Liver (tissue), 8 donors: ENCODE measurements at regions not wholly inside any gene's neighbourhood (a gene's known extent, or its start where the extent isn't known, plus 50 kb on each side); places are given as distances from the start of the nearest gene placed in this dataset.
A peak's percentile ranks its signal among the peaks of the same experiment; 100 is the strongest.
"Not testable (repeated sequence)": the region's sequence is repeated elsewhere in the genome, so short reads cannot be mapped to it uniquely, and the experiment has no call there.

Source experiments
- DNase-seq: peaks from one replicate; pipeline ENCODE4 v3.0.0-alpha.2; 2017; ENCODE audit warnings: low spot score
- H3K27ac ChIP-seq, 2 donors: one replicate each; pipeline ENCODE4 v1.7.0; 2013; ENCODE audit warnings: inconsistent platforms in 2 of 2, low read length in 2 of 2, control low read depth in 1 of 2, low read depth in 1 of 2, mild to moderate bottlenecking in 1 of 2
- H3K27me3 ChIP-seq, 4 donors: one replicate each; pipeline versions ENCODE4 v1.6.1 to v1.7.0; 2013; ENCODE audit warnings: low read length in 3 of 4, inconsistent platforms in 1 of 4, mild to moderate bottlenecking in 1 of 4, moderate library complexity in 1 of 4; ENCODE audit not compliant: control insufficient read depth in 4 of 4, insufficient read depth in 4 of 4
- H3K36me3 ChIP-seq, 4 donors: one replicate each; pipeline versions ENCODE4 v1.6.1 to v1.7.0; 2013; ENCODE audit warnings: low read length in 3 of 4, mild to moderate bottlenecking in 3 of 4, low read depth in 1 of 4, moderate library complexity in 1 of 4; ENCODE audit not compliant: control insufficient read depth in 4 of 4, insufficient read depth in 3 of 4
- H3K4me1 ChIP-seq, 4 donors: one replicate each; pipeline versions ENCODE4 v1.6.1 to v1.7.0; 2013; ENCODE audit warnings: low read length in 3 of 4, mild to moderate bottlenecking in 3 of 4, moderate library complexity in 1 of 4; ENCODE audit not compliant: control insufficient read depth in 4 of 4, insufficient read depth in 4 of 4
- H3K4me3 ChIP-seq, 3 donors: one replicate each; pipeline versions ENCODE4 v1.6.1 to v1.7.0; 2013; ENCODE audit warnings: low read length in 3 of 3, control low read depth in 1 of 3, low read depth in 1 of 3, mild to moderate bottlenecking in 1 of 3
- H3K9ac ChIP-seq, 2 donors: one replicate each; pipeline ENCODE4 v1.7.0; 2013; ENCODE audit warnings: low read length in 2 of 2, mild to moderate bottlenecking in 2 of 2, moderate library complexity in 2 of 2, control low read depth in 1 of 2, low read depth in 1 of 2
- H3K9me3 ChIP-seq, 4 donors: one replicate each; pipeline versions ENCODE4 v1.6.1 to v1.7.0; 2013; ENCODE audit warnings: low read length in 3 of 4; ENCODE audit not compliant: control insufficient read depth in 4 of 4
- ATF3 ChIP-seq: IDR thresholded peaks from 2 replicates; pipeline ENCODE4 v1.6.1; 2016; ENCODE audit warnings: antibody characterized with exemption
- CTCF ChIP-seq: fragments of 150-350 bp; IDR thresholded peaks from 2 replicates; pipeline ENCODE4 v1.5.1; 2017; ENCODE audit warnings: improper control_type of control experiment, low read depth, low read length; ENCODE audit not compliant: missing input control
- EGR1 ChIP-seq, 2 donors: IDR thresholded peaks; 2 replicates each; pipeline ENCODE4 v1.6.1; 2016 to 2018; ENCODE audit warnings: antibody characterized with exemption in 2 of 2, low read depth in 2 of 2
- FOXA1 ChIP-seq: IDR thresholded peaks from 2 replicates; pipeline ENCODE4 v1.6.1; 2016; ENCODE audit warnings: antibody characterized with exemption
- FOXA2 ChIP-seq: IDR thresholded peaks from 2 replicates; pipeline ENCODE4 v1.6.1; 2016; ENCODE audit warnings: antibody characterized with exemption
- GABPA ChIP-seq, 2 donors: IDR thresholded peaks in 1 of 2; conservative IDR thresholded peaks in 1 of 2; 2 replicates each; pipeline ENCODE4 v1.6.1; 2016; ENCODE audit warnings: antibody characterized with exemption in 2 of 2, mild to moderate bottlenecking in 1 of 2, moderate library complexity in 1 of 2
- HNF4A ChIP-seq, 2 donors: conservative IDR thresholded peaks; 2 replicates each; pipeline ENCODE4 v1.6.1; 2016; ENCODE audit warnings: antibody characterized with exemption in 2 of 2, mild to moderate bottlenecking in 2 of 2
- HNF4G ChIP-seq: IDR thresholded peaks from 2 replicates; pipeline ENCODE4 v1.6.1; 2016; ENCODE audit warnings: antibody characterized with exemption
- JUND ChIP-seq, 2 donors: IDR thresholded peaks; 2 replicates each; pipeline ENCODE4 v1.6.1; 2016; ENCODE audit warnings: antibody characterized with exemption in 2 of 2
- MAX ChIP-seq: IDR thresholded peaks from 2 replicates; pipeline ENCODE4 v1.6.1; 2016; ENCODE audit warnings: antibody characterized with exemption
- NR2F2 ChIP-seq: IDR thresholded peaks from 2 replicates; pipeline ENCODE4 v1.6.1; 2016; ENCODE audit warnings: antibody characterized with exemption
- RAD21 ChIP-seq, 2 donors: IDR thresholded peaks; 2 replicates each; pipeline ENCODE4 v1.6.1; 2016; ENCODE audit warnings: antibody characterized with exemption in 2 of 2, mild to moderate bottlenecking in 2 of 2
- REST ChIP-seq: IDR thresholded peaks from 2 replicates; pipeline ENCODE4 v1.6.1; 2016; ENCODE audit warnings: antibody characterized with exemption, mild to moderate bottlenecking
- RXRA ChIP-seq, 2 donors: IDR thresholded peaks; 2 replicates each; pipeline ENCODE4 v1.6.1; 2017 to 2018; ENCODE audit warnings: antibody characterized with exemption in 2 of 2, mild to moderate bottlenecking in 1 of 2
- SP1 ChIP-seq: IDR thresholded peaks from 2 replicates; pipeline ENCODE4 v1.6.1; 2018; ENCODE audit warnings: antibody characterized with exemption, mild to moderate bottlenecking
- TAF1 ChIP-seq: conservative IDR thresholded peaks from 2 replicates; pipeline ENCODE4 v1.6.1; 2016; ENCODE audit warnings: antibody characterized with exemption, mild to moderate bottlenecking
- YY1 ChIP-seq: IDR thresholded peaks from 2 replicates; pipeline ENCODE4 v1.6.1; 2016; ENCODE audit warnings: antibody characterized with exemption, mild to moderate bottlenecking
- ZBTB33 ChIP-seq: IDR thresholded peaks from 2 replicates; pipeline ENCODE4 v1.6.1; 2016; ENCODE audit warnings: antibody characterized with exemption
- WGBS: extraction: QIAGEN DNeasy Blood & Tissue Kit; methylation state at CpG from one replicate; pipeline ENCODE4 v1.1.7; 2013; 5-methylcytosine and 5-hydroxymethylcytosine counted together
- donor health status: healthy.
- donor health status: healthy.
- donor health status: healthy.
- donor health status: healthy.
- donor health status: healthy.

- Histone ChIP-seq H3K9ac (no peak overlapping the region), H3K9me3 (no peaks in the 10 kb centered on the region), H3K4me3 (no peak overlapping the region), H3K36me3 (no peaks in the 10 kb centered on the region), H3K4me1 (peaks cover 0 to 16% (median 13%) of the 10 kb centered on the region in 4 donors), H3K27me3 (no peaks in the 10 kb centered on the region), H3K27ac (no peak overlapping the region)
- no peak for DNase-seq
- 27% methylated on average over 3 of the region's 3 CpGs for WGBS
- TF ChIP-seq ZBTB33 = no peak
- TF ChIP-seq TAF1 = no peak
- TF ChIP-seq HNF4G = no peak
- TF ChIP-seq MAX = no peak
- no peak for TF ChIP-seq FOXA1
- no peak for TF ChIP-seq EGR1 (IDR thresholded peaks at IDR 0.05; ENCODE audit: low read depth in 2 of 2)
- TF ChIP-seq GABPA (IDR thresholded peaks at IDR 0.05 in 1 of 2, conservative IDR thresholded peaks at IDR 0.05 in 1 of 2) = no peak
- TF ChIP-seq FOXA2 = no peak
- TF ChIP-seq SP1 = no peak
- TF ChIP-seq NR2F2 = no peak
- no peak for TF ChIP-seq ATF3
- TF ChIP-seq RXRA (IDR thresholded peaks at IDR 0.05) = peak in 1 of 2 donors; percentile 17
- TF ChIP-seq JUND (IDR thresholded peaks at IDR 0.05) = no peak
- no peak for TF ChIP-seq REST
- peak in 1 of 2 donors; percentile 23 for TF ChIP-seq HNF4A (conservative IDR thresholded peaks at IDR 0.05)
- peak; percentile 72 to 83 for TF ChIP-seq RAD21 (IDR thresholded peaks at IDR 0.05)
- no peak for TF ChIP-seq YY1
- peak; percentile 48 for TF ChIP-seq CTCF
These were observed 53.1 kb upstream of the COBL start for GRCh38 chr7:51369746-51370145.

GRCh38 chr7:51369228-51369627, 52.6 kb upstream of the COBL start:
- H3K9me3 ChIP-seq, H3K27me3 ChIP-seq, DNase-seq, H3K9ac ChIP-seq, H3K27ac ChIP-seq, H3K36me3 ChIP-seq, H3K4me3 ChIP-seq: not testable (repeated sequence)
- peaks cover 0 to 16% (median 13%) of the 10 kb centered on the region in 4 donors for H3K4me1 ChIP-seq
- WGBS = 76% methylated on average over 3 of the region's 3 CpGs
